ENCODE measurements at regions not wholly inside any gene's neighbourhood (a gene's known extent, or its start where the extent isn't known, plus 50 kb on each side); places are given as distances from the start of the nearest gene placed in this dataset.

DNA sequence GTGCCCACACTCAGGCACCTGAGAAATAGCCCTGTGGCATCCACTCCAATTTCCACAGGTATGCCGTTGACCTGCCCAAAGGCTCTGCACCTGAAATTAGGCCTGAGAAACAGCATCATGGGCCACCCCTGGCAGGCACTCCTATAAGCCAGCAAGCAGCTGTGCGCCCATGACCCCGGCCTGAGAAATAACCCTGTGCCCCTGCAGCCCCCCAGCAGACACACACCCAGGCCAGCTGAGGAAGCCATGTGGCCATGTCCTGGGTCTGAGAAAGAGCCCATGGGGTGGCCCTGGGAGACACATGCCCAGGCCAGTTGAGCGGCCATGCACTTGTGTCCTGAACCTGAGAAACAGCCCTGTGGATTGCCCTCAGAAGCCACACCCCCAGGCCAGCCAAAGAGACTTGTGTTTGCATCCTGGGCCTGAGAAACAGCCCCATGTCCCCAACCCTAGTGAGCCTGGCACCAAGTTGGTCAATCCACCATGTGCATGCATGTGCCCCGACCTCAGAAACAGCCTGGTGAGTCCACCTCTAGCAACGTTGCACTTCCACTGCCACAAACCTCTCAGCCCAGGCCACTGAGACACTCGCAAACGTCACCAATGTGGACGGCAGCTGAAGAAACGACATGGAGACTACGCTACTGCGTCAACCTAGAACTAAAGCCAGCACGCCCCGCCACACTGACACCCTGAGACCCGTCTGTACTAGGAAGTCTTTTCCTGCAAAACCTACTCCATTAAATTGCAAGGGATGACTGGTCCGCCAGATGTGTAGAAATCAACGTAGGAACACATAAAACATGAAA is 411.9 kb downstream of the TMEM121 start:
- DNase-seq: peak in 1 of 2 donors; percentile 15
- Histone ChIP-seq H3K9me3 (peaks cover 3 to 48% (median 41%) of the 10 kb centered on the region in 4 donors), H3K36me3 (no peaks in the 10 kb centered on the region), H3K27ac (no peak overlapping the region), H3K27me3 (peaks cover 0 to 19% (median 0%) of the 10 kb centered on the region in 3 donors), H3K4me3 (no peak overlapping the region), H3K4me1 (no peaks in the 10 kb centered on the region)
- WGBS, 5 donors: 84 to 89% (median 87%) methylated on average over 15 to 17 of the region's 17 CpGs
- intact Hi-C loops (cut with DNase I; ENCODE audit: low total_unique reads): no loop called here
- TF ChIP-seq POLR2A (IDR thresholded peaks at IDR 0.05) (no peak), EP300 (IDR thresholded peaks at IDR 0.05) (no peak), POLR2AphosphoS5 (IDR thresholded peaks at IDR 0.05) (no peak)
- TF ChIP-seq, protein P1, sequence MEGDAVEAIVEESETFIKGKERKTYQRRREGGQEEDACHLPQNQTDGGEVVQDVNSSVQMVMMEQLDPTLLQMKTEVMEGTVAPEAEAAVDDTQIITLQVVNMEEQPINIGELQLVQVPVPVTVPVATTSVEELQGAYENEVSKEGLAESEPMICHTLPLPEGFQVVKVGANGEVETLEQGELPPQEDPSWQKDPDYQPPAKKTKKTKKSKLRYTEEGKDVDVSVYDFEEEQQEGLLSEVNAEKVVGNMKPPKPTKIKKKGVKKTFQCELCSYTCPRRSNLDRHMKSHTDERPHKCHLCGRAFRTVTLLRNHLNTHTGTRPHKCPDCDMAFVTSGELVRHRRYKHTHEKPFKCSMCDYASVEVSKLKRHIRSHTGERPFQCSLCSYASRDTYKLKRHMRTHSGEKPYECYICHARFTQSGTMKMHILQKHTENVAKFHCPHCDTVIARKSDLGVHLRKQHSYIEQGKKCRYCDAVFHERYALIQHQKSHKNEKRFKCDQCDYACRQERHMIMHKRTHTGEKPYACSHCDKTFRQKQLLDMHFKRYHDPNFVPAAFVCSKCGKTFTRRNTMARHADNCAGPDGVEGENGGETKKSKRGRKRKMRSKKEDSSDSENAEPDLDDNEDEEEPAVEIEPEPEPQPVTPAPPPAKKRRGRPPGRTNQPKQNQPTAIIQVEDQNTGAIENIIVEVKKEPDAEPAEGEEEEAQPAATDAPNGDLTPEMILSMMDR (IDR thresholded peaks at IDR 0.05): no peak

DNA sequence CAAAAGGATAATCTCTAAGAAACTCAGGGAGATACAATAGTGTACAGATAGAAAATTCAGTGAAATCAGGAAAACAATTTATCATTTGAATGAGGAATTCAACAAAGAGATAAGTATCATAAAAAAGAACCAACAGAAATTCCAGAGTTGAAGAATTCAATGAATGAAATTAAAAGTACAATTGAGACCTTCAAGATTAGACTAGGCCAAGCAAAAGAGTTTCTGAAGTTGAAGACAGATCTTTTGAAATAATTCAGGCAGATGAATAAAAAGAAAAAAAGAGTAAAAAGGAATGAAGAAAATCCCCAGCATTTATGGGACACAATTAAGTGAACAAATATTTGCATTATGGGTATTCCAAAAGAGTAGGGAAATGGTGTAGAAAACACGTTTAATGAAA is 412.6 kb downstream of the TMEM121 start:
- Histone ChIP-seq H3K27ac (no peak overlapping the region), H3K9me3 (peaks cover 3 to 48% (median 41%) of the 10 kb centered on the region in 4 donors), H3K4me3 (no peak overlapping the region), H3K4me1 (no peaks in the 10 kb centered on the region), H3K36me3 (no peaks in the 10 kb centered on the region), H3K27me3 (peaks cover 0 to 16% (median 0%) of the 10 kb centered on the region in 3 donors)
- DNase-seq: no peak
- TF ChIP-seq POLR2AphosphoS5 (IDR thresholded peaks at IDR 0.05): no peak
- no peak for TF ChIP-seq POLR2A (IDR thresholded peaks at IDR 0.05)
- TF ChIP-seq, protein P1 (IDR thresholded peaks at IDR 0.05): no peak
- no peak for TF ChIP-seq EP300 (IDR thresholded peaks at IDR 0.05)
- 16 to 39% (median 31%) methylated on average over 1 of the region's 1 CpG for WGBS, 5 donors
- intact Hi-C loops (cut with DNase I; ENCODE audit: low total_unique reads): no loop called here

DNA sequence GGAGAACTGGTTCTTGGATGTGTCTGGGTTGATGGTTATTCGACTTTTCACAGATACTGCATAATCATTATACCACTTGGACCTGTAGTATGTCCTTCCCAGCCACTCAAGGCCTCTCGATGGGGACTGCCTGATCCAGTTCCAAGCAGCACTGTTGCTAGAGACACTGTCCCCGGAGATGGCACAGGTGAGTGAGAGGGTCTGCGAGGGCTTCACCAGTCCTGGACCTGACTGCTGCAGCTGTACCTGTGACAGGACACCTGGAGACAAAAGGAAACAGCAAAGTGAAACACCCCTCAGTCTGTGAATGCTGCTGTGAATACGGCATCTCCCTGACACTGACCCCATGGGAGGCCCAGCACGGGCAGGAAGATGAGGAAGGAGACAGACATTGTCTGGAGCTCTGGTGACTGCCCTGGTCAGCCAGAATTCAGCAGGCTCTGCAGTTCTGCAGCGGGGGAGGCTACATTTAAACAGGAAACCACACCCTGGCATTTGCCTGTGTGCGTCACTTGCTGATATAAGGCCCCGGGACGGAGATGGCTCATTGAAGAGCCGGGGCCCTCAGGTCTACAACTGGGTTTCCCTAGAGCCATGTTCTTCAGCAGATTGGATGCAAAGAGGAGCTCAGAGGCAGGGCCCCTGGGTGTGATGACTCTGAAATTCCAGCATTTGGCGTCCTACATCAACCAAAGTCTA is 413.6 kb downstream of the TMEM121 start:
- peak in 1 of 2 donors; percentile 22 for DNase-seq

More for the DNA sequence above, 413.6 kb downstream of the TMEM121 start:
- Histone ChIP-seq H3K4me3 (no peak overlapping the region), H3K4me1 (peaks cover 0 to 6% (median 0%) of the 10 kb centered on the region in 4 donors), H3K36me3 (no peaks in the 10 kb centered on the region), H3K27ac (no peak overlapping the region), H3K27me3 (peaks cover 0 to 10% (median 0%) of the 10 kb centered on the region in 3 donors), H3K9me3 (peaks cover 3 to 44% (median 39%) of the 10 kb centered on the region in 4 donors)
- intact Hi-C loops (cut with DNase I; ENCODE audit: low total_unique reads): no loop called here
- 67 to 82% (median 70%) methylated on average over 12 of the region's 12 CpGs for WGBS, 5 donors
- TF ChIP-seq POLR2AphosphoS5 (IDR thresholded peaks at IDR 0.05) (no peak), EP300 (IDR thresholded peaks at IDR 0.05) (no peak), POLR2A (IDR thresholded peaks at IDR 0.05) (no peak)
- TF ChIP-seq, protein P1 (IDR thresholded peaks at IDR 0.05): no peak

Data from stomach (tissue), 8 donors.